Glomerular endothelial cell (primary cell): ENCODE measurements at regions not wholly inside any gene's neighbourhood (a gene's known extent, or its start where the extent isn't known, plus 50 kb on each side); places are given as distances from the start of the nearest gene placed in this dataset.

Experiments
- DNase-seq: peaks from one replicate; pipeline ENCODE4 v3.0.0-alpha.2; 2011; ENCODE audit warnings: low read depth, low spot score; ENCODE audit errors: extremely low read depth

- no peak for DNase-seq
Observed at GRCh38 chr2:220151341-220151740, 523.9 kb downstream of the SLC4A3 start.

GRCh38 chr2:220152281-220152935 lies 525.0 kb downstream of the SLC4A3 start:
- no peak for DNase-seq

GRCh38 chr2:220153118-220153517 lies 525.7 kb downstream of the SLC4A3 start:
- DNase-seq = no peak

- no peak for DNase-seq
Observed at GRCh38 chr2:220154304-220154703, 526.9 kb downstream of the SLC4A3 start.

GRCh38 chr2:220157312-220157711 lies 529.9 kb downstream of the SLC4A3 start:
- no peak for DNase-seq

GRCh38 chr2:220159738-220160137 lies 532.3 kb downstream of the SLC4A3 start:
- DNase-seq = no peak

GRCh38 chr2:220162320-220162719 lies 534.9 kb downstream of the SLC4A3 start:
- DNase-seq = no peak

- DNase-seq = no peak
Observed at GRCh38 chr2:220163486-220163885, 536.1 kb downstream of the SLC4A3 start.

GRCh38 chr2:220165401-220165800 lies 538.0 kb downstream of the SLC4A3 start:
- no peak for DNase-seq

- no peak for DNase-seq
Observed at GRCh38 chr2:220166616-220167015, 539.2 kb downstream of the SLC4A3 start.

- no peak for DNase-seq
Observed at GRCh38 chr2:220167956-220168355, 540.5 kb downstream of the SLC4A3 start.

- DNase-seq = no peak
Observed at GRCh38 chr2:220168891-220169546, 541.6 kb downstream of the SLC4A3 start.

- no peak for DNase-seq
Observed at GRCh38 chr2:220174826-220175225, 547.4 kb downstream of the SLC4A3 start.

- no peak for DNase-seq
Observed at GRCh38 chr2:220175967-220176366, 548.5 kb downstream of the SLC4A3 start.

GRCh38 chr2:220178991-220179695 lies 551.7 kb downstream of the SLC4A3 start:
- no peak for DNase-seq

GRCh38 chr2:220181165-220181564 lies 553.7 kb downstream of the SLC4A3 start:
- no peak for DNase-seq

GRCh38 chr2:220182790-220183189 lies 555.4 kb downstream of the SLC4A3 start:
- no peak for DNase-seq

- DNase-seq = no peak
Observed at GRCh38 chr2:220185766-220186305, 558.4 kb downstream of the SLC4A3 start.

- DNase-seq = no peak
Observed at GRCh38 chr2:220188031-220188430, 560.6 kb downstream of the SLC4A3 start.

- no peak for DNase-seq
Observed at GRCh38 chr2:220191031-220191430, 563.6 kb downstream of the SLC4A3 start.

GRCh38 chr2:220191737-220192136 lies 564.3 kb downstream of the SLC4A3 start:
- DNase-seq = no peak
